ENCODE measurements at regions not wholly inside any gene's neighbourhood (a gene's known extent, or its start where the extent isn't known, plus 50 kb on each side); places are given as distances from the start of the nearest gene placed in this dataset.

GRCh38 chr2:12163866-12164265 is 417.4 kb downstream of the LPIN1 start:
- no peaks in the 10 kb centered on the region for H3K79me2 ChIP-seq (ENCODE audit: control insufficient read depth, low read length)
- H3K9me2 ChIP-seq (replicated peaks; ENCODE audit: control insufficient read depth, low read length): no peaks in the 10 kb centered on the region
- H3K27me3 ChIP-seq (ENCODE audit: control insufficient read depth, low read length): no peaks in the 10 kb centered on the region
- no peaks in the 10 kb centered on the region for H4K20me1 ChIP-seq (ENCODE audit: control insufficient read depth, insufficient read depth, low read depth, low read length)
- no peak overlapping the region for H3K27ac ChIP-seq (ENCODE audit: low read depth, low read length)
- no peaks in the 10 kb centered on the region for H3F3A ChIP-seq (ENCODE audit: control insufficient read depth, insufficient read depth)
- H3K9me3 ChIP-seq (ENCODE audit: control insufficient read depth, insufficient read depth, low read length): no peaks in the 10 kb centered on the region
- no peaks in the 10 kb centered on the region for H3K36me3 ChIP-seq (ENCODE audit: control insufficient read depth, low read length)
- no peak overlapping the region for H3K4me2 ChIP-seq (ENCODE audit: low read length)
- TF ChIP-seq CTCF (IDR thresholded peaks at IDR 0.05; ENCODE audit: low read depth, low read length, poor library complexity, severe bottlenecking) (no peak), EZH2phosphoT487 (IDR thresholded peaks at IDR 0.05; ENCODE audit: borderline replicate concordance, low read length) (no peak)
- H3K4me3 ChIP-seq (ENCODE audit: low read length): no peak overlapping the region
- H3K4me1 ChIP-seq (ENCODE audit: control insufficient read depth, low read length): peaks cover 6% of the 10 kb centered on the region

DNA sequence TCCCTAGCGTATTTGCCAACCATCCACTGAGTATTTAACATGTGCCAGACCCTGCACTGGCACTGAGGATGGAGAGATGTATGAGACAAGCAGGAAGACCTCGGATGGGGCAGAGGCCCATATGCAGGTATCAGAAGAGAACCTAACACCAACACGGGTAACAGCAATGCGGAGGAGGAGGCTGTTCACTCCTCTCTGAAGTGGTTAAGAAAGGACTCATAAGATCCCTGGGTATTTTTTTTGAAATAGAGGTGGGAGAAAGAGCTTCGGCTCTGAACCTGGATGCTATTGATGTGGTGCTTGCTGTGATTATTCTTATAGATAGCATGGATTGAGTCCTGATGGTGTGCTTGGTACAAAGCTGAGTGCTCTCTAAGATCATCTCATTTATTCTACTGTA is 418.3 kb downstream of the LPIN1 start:
- Histone ChIP-seq H3K27me3 (ENCODE audit: control insufficient read depth, low read length) (no peaks in the 10 kb centered on the region), H3F3A (ENCODE audit: control insufficient read depth, insufficient read depth) (no peaks in the 10 kb centered on the region), H3K36me3 (ENCODE audit: control insufficient read depth, low read length) (no peaks in the 10 kb centered on the region), H3K9me3 (ENCODE audit: control insufficient read depth, insufficient read depth, low read length) (no peaks in the 10 kb centered on the region), H3K4me1 (ENCODE audit: control insufficient read depth, low read length) (peaks cover 12% of the 10 kb centered on the region), H4K20me1 (ENCODE audit: control insufficient read depth, insufficient read depth, low read depth, low read length) (no peaks in the 10 kb centered on the region), H3K9me2 (replicated peaks; ENCODE audit: control insufficient read depth, low read length) (no peaks in the 10 kb centered on the region), H3K4me2 (ENCODE audit: low read length) (no peak overlapping the region), H3K79me2 (ENCODE audit: control insufficient read depth, low read length) (no peaks in the 10 kb centered on the region), H3K4me3 (ENCODE audit: low read length) (no peak overlapping the region), H3K27ac (ENCODE audit: low read depth, low read length) (no peak overlapping the region)
- no peak for TF ChIP-seq CTCF (IDR thresholded peaks at IDR 0.05; ENCODE audit: low read depth, low read length, poor library complexity, severe bottlenecking)
- TF ChIP-seq EZH2phosphoT487 (IDR thresholded peaks at IDR 0.05; ENCODE audit: borderline replicate concordance, low read length): no peak

DNA sequence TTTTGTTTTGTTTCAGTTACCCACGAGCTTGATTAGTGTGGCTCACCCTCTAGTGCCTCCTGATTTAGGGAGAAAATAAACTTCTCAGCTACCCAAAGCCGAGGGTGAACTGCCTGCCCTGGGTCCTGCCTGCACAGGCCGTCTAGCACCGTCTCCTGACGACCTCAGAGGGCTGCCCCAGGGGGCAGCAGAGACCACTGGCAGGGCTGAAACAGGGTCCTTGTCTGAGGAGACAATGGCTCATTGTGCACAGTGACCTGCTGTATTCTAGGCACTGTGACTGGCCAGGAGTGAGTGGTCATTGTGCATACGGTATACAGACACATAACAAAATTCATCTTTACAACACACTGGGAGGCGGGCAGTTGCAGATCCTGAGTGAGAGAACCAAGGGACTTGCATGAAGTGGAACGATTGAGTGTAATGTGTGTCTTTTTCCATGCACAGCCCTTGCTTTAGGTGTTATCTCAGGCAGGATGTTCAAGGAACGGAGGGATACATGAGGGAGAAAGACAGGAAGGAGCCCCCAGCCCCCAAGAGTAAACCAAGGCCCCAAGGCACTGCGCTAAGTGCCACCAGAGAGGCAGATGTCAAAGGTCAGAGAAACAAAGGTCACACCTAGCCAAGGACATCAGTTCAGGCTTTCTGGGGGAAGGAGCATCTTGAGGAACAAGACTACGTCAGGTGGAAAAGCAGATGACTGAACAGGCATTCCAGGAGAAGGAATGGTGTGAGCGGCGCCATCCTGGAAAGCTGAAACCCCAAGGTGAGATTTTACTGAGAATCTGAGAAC is 421.3 kb downstream of the LPIN1 start:
- H3K4me2 ChIP-seq (ENCODE audit: low read length): no peak overlapping the region
- H4K20me1 ChIP-seq (ENCODE audit: control insufficient read depth, insufficient read depth, low read depth, low read length): no peaks in the 10 kb centered on the region
- no peaks in the 10 kb centered on the region for H3K79me2 ChIP-seq (ENCODE audit: control insufficient read depth, low read length)
- no peak overlapping the region for H3K4me3 ChIP-seq (ENCODE audit: low read length)
- H3K36me3 ChIP-seq (ENCODE audit: control insufficient read depth, low read length): no peaks in the 10 kb centered on the region
- H3K27me3 ChIP-seq (ENCODE audit: control insufficient read depth, low read length): no peaks in the 10 kb centered on the region
- H3K9me3 ChIP-seq (ENCODE audit: control insufficient read depth, insufficient read depth, low read length): no peaks in the 10 kb centered on the region
- no peaks in the 10 kb centered on the region for H3K9me2 ChIP-seq (replicated peaks; ENCODE audit: control insufficient read depth, low read length)
- H3F3A ChIP-seq (ENCODE audit: control insufficient read depth, insufficient read depth): no peaks in the 10 kb centered on the region
- peaks cover 12% of the 10 kb centered on the region for H3K4me1 ChIP-seq (ENCODE audit: control insufficient read depth, low read length)
- H3K27ac ChIP-seq (ENCODE audit: low read depth, low read length): no peak overlapping the region
- TF ChIP-seq CTCF (IDR thresholded peaks at IDR 0.05; ENCODE audit: low read depth, low read length, poor library complexity, severe bottlenecking): no peak
